ENCODE measurements at regions not wholly inside any gene's neighbourhood (a gene's known extent, or its start where the extent isn't known, plus 50 kb on each side); places are given as distances from the start of the nearest gene placed in this dataset.
"Not testable (repeated sequence)": the region's sequence is repeated elsewhere in the genome, so short reads cannot be mapped to it uniquely, and the experiment has no call there.

GRCh38 chr9:64071358-64072253 is 1213.4 kb downstream of the FOXD4L5 start:
- H3K27me3 ChIP-seq; H3K4me3 ChIP-seq; in situ Hi-C loops (cut with MboI; ENCODE audit: low pct_ligation_motif_present in 1 of 4, low pct_unique_long_range_greater_than_20kb in 1 of 4, low sequenced_read_pairs in 3 of 4); DNase-seq; intact Hi-C loops (cut with DNase I; ENCODE audit: low total_unique reads); H3K36me3 ChIP-seq; H3K4me1 ChIP-seq; H3K27ac ChIP-seq; H3K9me3 ChIP-seq: not testable (repeated sequence)
- 91% methylated on average over 62 of the region's 72 CpGs; no CpG with 5 or more reads in 1 of the 2 donors for WGBS, 2 donors (ENCODE audit: low coverage in 1 of 2)

- intact Hi-C loops (cut with DNase I; ENCODE audit: low total_unique reads); DNase-seq: not testable (repeated sequence)
Observed at GRCh38 chr9:64070611-64071357, 1214.2 kb downstream of the FOXD4L5 start.

GRCh38 chr9:64070083-64070482 is 1214.9 kb downstream of the FOXD4L5 start:
- 88% methylated on average over 12 of the region's 13 CpGs; no CpG with 5 or more reads in 1 of the 2 donors for WGBS, 2 donors (ENCODE audit: low coverage in 1 of 2)

More at GRCh38 chr9:64070611-64071357, 1214.2 kb downstream of the FOXD4L5 start:
- H3K4me1 ChIP-seq; H3K4me3 ChIP-seq; H3K27ac ChIP-seq; in situ Hi-C loops (cut with MboI; ENCODE audit: low pct_ligation_motif_present in 1 of 4, low pct_unique_long_range_greater_than_20kb in 1 of 4, low sequenced_read_pairs in 3 of 4); H3K27me3 ChIP-seq; H3K9me3 ChIP-seq; H3K36me3 ChIP-seq: not testable (repeated sequence)
- 89% methylated on average over 31 of the region's 39 CpGs; no CpG with 5 or more reads in 1 of the 2 donors for WGBS, 2 donors (ENCODE audit: low coverage in 1 of 2)

GRCh38 chr9:64066736-64067368 is 1218.2 kb downstream of the FOXD4L5 start:
- Histone ChIP-seq H3K9me3 (no peaks in the 10 kb centered on the region), H3K4me3 (no peak overlapping the region), H3K27ac (no peak overlapping the region), H3K27me3 (no peaks in the 10 kb centered on the region), H3K36me3 (no peaks in the 10 kb centered on the region), H3K4me1 (no peaks in the 10 kb centered on the region)
- intact Hi-C loops (cut with DNase I; ENCODE audit: low total_unique reads) (no loop called here), in situ Hi-C loops (cut with MboI; ENCODE audit: low pct_ligation_motif_present in 1 of 4, low pct_unique_long_range_greater_than_20kb in 1 of 4, low sequenced_read_pairs in 3 of 4) (no loop called here)
- DNase-seq = no peak
- WGBS, 2 donors (ENCODE audit: low coverage in 1 of 2) = 86% methylated on average over 18 of the region's 24 CpGs; no CpG with 5 or more reads in 1 of the 2 donors
- TF ChIP-seq EP300 (IDR thresholded peaks at IDR 0.05; ENCODE audit: low read depth) (no peak), CTCF (IDR thresholded peaks at IDR 0.05) (no peak), POLR2AphosphoS5 (IDR thresholded peaks at IDR 0.05) (no peak), POLR2A (IDR thresholded peaks at IDR 0.05) (no peak)

More at GRCh38 chr9:64070083-64070482, 1214.9 kb downstream of the FOXD4L5 start:
- H3K36me3 ChIP-seq; H3K27ac ChIP-seq; DNase-seq; H3K4me3 ChIP-seq; H3K9me3 ChIP-seq; H3K27me3 ChIP-seq; H3K4me1 ChIP-seq; intact Hi-C loops (cut with DNase I; ENCODE audit: low total_unique reads); in situ Hi-C loops (cut with MboI; ENCODE audit: low pct_ligation_motif_present in 1 of 4, low pct_unique_long_range_greater_than_20kb in 1 of 4, low sequenced_read_pairs in 3 of 4): not testable (repeated sequence)

GRCh38 chr9:64061013-64061627 is 1223.9 kb downstream of the FOXD4L5 start:
- in situ Hi-C loops (cut with MboI; ENCODE audit: low pct_ligation_motif_present in 1 of 4, low pct_unique_long_range_greater_than_20kb in 1 of 4, low sequenced_read_pairs in 3 of 4) = no loop called here
- DNase-seq = no peak
- no peaks in the 10 kb centered on the region for H3K36me3 ChIP-seq
- no peaks in the 10 kb centered on the region for H3K9me3 ChIP-seq
- H3K4me1 ChIP-seq = no peaks in the 10 kb centered on the region
- no peaks in the 10 kb centered on the region for H3K27me3 ChIP-seq
- no peak overlapping the region for H3K27ac ChIP-seq
- intact Hi-C loops (cut with DNase I; ENCODE audit: low total_unique reads) = no loop called here
- 63 to 79% methylated on average over 7 of the region's 7 CpGs for WGBS, 2 donors (ENCODE audit: low coverage in 1 of 2)
- TF ChIP-seq CTCF (IDR thresholded peaks at IDR 0.05) (no peak), POLR2A (IDR thresholded peaks at IDR 0.05) (no peak), POLR2AphosphoS5 (IDR thresholded peaks at IDR 0.05) (no peak), EP300 (IDR thresholded peaks at IDR 0.05; ENCODE audit: low read depth) (no peak)
- no peak overlapping the region for H3K4me3 ChIP-seq

GRCh38 chr9:64058070-64058469 is 1226.9 kb downstream of the FOXD4L5 start:
- H3K9me3 ChIP-seq; H3K36me3 ChIP-seq; DNase-seq; H3K4me3 ChIP-seq; H3K4me1 ChIP-seq; intact Hi-C loops (cut with DNase I; ENCODE audit: low total_unique reads); H3K27ac ChIP-seq; H3K27me3 ChIP-seq; in situ Hi-C loops (cut with MboI; ENCODE audit: low pct_ligation_motif_present in 1 of 4, low pct_unique_long_range_greater_than_20kb in 1 of 4, low sequenced_read_pairs in 3 of 4): not testable (repeated sequence)
- 57% methylated on average over 1 of the region's 1 CpG; no CpG with 5 or more reads in 1 of the 2 donors for WGBS, 2 donors (ENCODE audit: low coverage in 1 of 2)
